ENCODE measurements at regions not wholly inside any gene's neighbourhood (a gene's known extent, or its start where the extent isn't known, plus 50 kb on each side); places are given as distances from the start of the nearest gene placed in this dataset.
"Not testable (repeated sequence)": the region's sequence is repeated elsewhere in the genome, so short reads cannot be mapped to it uniquely, and the experiment has no call there.

DNA sequence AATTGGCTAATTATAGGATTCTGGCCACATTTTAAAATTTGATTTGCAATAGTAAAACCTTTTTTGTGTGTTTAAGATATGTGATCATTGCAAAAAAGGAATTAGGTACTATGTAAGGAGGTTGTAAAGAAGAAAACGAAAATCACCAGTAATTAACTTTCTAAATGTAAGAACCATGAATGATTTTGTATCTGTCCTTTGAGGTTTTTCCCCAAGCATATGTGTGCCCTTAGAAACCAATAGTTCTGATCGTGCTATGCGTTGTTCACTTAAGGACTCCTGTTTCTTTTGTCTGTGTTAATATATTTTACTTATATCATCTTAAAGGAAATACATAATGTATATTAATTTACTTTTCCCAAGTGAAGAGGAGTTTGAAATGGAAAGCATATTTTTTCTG lies 410.2 kb downstream of the PSAT1 start:
- DNase-seq (ENCODE audit: insufficient read length, low spot score) = no peak
- FAIRE-seq = no peak
- TF ChIP-seq, protein P1, sequence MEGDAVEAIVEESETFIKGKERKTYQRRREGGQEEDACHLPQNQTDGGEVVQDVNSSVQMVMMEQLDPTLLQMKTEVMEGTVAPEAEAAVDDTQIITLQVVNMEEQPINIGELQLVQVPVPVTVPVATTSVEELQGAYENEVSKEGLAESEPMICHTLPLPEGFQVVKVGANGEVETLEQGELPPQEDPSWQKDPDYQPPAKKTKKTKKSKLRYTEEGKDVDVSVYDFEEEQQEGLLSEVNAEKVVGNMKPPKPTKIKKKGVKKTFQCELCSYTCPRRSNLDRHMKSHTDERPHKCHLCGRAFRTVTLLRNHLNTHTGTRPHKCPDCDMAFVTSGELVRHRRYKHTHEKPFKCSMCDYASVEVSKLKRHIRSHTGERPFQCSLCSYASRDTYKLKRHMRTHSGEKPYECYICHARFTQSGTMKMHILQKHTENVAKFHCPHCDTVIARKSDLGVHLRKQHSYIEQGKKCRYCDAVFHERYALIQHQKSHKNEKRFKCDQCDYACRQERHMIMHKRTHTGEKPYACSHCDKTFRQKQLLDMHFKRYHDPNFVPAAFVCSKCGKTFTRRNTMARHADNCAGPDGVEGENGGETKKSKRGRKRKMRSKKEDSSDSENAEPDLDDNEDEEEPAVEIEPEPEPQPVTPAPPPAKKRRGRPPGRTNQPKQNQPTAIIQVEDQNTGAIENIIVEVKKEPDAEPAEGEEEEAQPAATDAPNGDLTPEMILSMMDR (IDR thresholded peaks at IDR 0.05; ENCODE audit: insufficient read depth, missing control alignments) = no peak

DNA sequence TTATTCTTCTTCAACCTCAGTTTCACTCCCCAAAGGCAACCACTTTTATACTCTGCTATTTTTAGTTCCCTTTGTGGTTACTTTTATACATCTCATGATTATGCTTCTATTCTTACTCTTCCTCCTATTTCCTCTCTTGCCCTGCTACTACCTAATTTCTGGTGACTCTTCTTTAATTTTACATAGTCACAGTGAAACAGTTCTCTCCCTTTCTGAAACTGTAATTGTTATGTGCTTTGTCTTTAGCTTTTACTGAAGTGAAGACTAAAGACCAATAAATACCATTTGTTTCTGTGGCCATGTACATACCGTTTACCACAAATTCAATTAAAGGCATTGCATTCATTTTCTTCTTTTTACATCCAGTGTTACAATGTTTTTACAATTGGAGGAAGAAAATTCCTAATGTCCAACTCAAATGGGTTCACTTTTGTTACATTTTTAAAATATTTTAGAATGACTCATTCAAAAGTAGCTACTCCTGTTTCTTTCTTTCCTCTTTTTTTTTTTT lies 410.6 kb downstream of the PSAT1 start:
- FAIRE-seq (no peak), DNase-seq (ENCODE audit: insufficient read length, low spot score) (no peak)
- TF ChIP-seq, protein P1 (IDR thresholded peaks at IDR 0.05; ENCODE audit: insufficient read depth, missing control alignments) = no peak

DNA sequence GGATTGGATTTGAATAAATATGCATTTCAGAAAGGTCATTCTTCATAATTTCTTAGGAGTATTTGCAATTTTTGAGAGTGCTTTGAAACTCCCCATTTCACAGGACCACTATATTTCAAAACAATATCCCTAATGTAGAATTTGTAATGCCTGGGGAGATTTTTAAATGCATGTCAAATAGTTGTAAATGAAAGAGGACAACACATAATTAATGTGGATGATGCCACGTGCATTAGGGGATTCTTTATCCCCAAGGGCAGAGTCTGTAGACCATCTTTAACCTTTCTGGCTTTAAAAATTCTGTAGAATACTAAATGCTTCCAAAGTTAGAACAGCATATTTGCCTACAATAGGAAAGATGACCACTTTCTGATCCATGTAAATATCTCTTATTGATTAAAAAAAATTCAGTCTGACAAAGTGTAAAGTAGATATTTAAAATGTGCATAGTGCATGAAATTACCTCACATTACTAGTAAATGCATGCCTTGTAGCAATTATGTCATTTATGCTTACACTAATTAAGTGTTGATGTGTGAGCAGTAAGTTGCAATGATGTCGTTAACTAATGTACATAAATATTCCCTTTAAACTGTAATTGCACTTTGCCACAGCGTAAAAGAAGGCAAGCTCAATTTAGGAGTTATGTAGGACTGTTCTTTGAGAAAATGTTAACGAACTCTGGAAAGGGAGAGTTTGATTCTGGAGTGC lies 416.1 kb downstream of the PSAT1 start:
- TF ChIP-seq, protein P1 (IDR thresholded peaks at IDR 0.05; ENCODE audit: insufficient read depth, missing control alignments) = no peak
- no peak for FAIRE-seq
- DNase-seq (ENCODE audit: insufficient read length, low spot score) = no peak

DNA sequence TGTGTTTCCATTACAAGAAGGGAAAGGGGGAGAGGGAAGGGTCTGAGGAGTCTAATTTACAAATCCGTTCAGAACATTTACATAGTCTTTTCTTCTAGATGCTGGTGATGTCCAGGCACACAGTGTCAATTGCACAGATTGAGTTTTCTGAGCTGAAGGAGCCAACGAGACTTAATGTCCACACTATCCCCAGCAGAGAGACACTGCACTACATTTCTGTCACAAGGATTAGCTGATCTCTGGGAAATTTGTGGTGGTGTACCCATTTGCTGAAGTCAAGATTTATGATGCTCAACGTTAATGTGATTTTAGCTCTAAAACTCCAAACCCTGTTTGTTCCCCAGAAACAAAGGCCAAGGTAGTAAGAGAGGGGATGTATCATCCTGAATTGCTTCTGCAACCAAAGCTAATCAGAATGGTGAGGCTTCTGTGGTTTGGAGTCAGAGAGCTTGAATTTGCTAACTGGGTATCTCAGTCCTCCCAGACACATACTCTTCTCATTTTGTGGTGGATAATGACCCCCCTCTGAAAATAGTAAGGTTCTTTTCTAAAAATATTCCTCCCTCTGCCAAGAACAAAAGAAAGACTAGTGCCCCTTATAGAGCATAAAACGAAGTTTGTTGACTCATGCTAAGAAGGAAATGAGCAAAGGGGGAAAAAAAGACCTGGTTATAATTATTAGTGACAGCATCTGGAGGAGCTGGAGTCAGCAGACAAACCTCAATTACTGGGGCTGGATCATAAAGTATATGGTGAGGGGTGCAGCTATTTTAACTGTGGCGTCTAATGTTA lies 416.9 kb downstream of the PSAT1 start:
- TF ChIP-seq, protein P1 (IDR thresholded peaks at IDR 0.05; ENCODE audit: insufficient read depth, missing control alignments) = no peak
- FAIRE-seq = no peak
- DNase-seq (ENCODE audit: insufficient read length, low spot score) = no peak

DNA sequence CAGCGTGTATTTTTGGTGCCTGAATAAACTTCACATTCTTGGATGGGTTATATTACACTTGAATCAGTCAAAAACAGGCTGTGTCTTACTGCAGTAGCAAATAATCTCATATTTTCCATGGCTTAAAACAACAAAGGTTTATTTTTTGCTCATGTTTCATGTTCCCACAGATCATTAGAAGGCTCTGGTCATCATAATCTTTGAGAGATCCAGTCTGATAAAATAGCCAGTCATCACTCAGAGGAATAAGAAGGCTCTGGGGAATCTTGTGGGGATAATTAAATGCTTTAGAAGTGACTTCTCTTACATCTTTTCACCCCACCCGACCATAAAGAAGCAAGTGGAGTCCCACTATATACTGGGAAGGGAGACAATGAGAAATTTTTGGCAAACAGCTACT lies 417.7 kb downstream of the PSAT1 start:
- no peak for FAIRE-seq
- TF ChIP-seq, protein P1 (IDR thresholded peaks at IDR 0.05; ENCODE audit: insufficient read depth, missing control alignments) = no peak
- DNase-seq (ENCODE audit: insufficient read length, low spot score) = no peak

DNA sequence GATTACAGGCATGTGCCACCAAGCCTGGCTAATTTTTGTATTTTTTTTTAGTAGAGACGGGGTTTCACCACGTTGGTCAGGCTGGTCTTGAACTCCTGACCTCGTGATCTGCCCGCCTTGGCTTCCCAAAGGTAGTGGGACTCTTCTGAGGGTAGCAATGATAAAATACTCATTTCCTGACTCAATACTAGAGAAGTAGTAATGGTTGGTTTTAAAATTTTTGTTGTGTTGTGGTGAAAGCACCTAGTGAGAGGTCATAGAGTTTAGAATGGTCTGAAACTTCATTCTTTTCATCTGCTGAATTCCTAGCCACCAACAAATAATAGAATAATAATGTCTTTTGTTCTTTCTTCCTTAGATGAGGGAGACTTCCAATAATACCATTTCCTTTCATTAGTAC lies 422.1 kb downstream of the PSAT1 start:
- not testable (repeated sequence) for FAIRE-seq

DNA sequence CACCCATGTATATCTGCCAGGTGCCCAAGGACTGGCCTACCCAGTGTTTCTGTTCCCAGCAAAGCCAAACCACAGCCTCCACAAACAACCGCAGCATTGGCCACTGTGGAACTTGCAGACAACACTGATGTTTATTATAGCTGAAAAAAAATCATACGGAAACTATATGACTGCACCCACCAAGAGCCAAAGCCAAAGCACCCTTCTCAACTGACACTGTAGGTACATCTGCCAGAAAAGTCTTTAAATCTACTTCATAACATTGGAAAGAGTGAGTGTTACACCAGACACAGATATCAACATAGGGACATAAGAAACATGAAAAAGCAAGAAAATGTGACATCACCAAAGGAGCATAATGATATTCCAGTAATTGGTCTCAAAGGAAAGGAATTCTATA lies 428.0 kb downstream of the PSAT1 start:
- FAIRE-seq (no peak), DNase-seq (ENCODE audit: insufficient read length, low spot score) (no peak)
- TF ChIP-seq, protein P1 (IDR thresholded peaks at IDR 0.05; ENCODE audit: insufficient read depth, missing control alignments) = no peak

More for the DNA sequence above, 422.1 kb downstream of the PSAT1 start:
- DNase-seq (ENCODE audit: insufficient read length, low spot score) = not testable (repeated sequence)

All from D721Med (cell line).